DOHH2 (cell line): ENCODE measurements at regions not wholly inside any gene's neighbourhood (a gene's known extent, or its start where the extent isn't known, plus 50 kb on each side); places are given as distances from the start of the nearest gene placed in this dataset.

ENCODE experiments used
- EZH2phosphoT487 ChIP-seq: fragments of 200-600 bp; sonication (generic); IDR thresholded peaks from 2 replicates; pipeline ENCODE4 v1.6.1; 2017; ENCODE audit warnings: borderline replicate concordance, mild to moderate bottlenecking, antibody characterized with exemption, low read length, moderate library complexity, mixed read lengths
- TF ChIP-seq, protein P1 (sequence below): fragments of 200-600 bp; sonication (generic); IDR thresholded peaks from one replicate; pipeline ENCODE4 v1.5.1; 2014; ENCODE audit warnings: antibody characterized with exemption, mild to moderate bottlenecking, low read depth, low read length; ENCODE audit not compliant: poor library complexity, severe bottlenecking

DNA sequence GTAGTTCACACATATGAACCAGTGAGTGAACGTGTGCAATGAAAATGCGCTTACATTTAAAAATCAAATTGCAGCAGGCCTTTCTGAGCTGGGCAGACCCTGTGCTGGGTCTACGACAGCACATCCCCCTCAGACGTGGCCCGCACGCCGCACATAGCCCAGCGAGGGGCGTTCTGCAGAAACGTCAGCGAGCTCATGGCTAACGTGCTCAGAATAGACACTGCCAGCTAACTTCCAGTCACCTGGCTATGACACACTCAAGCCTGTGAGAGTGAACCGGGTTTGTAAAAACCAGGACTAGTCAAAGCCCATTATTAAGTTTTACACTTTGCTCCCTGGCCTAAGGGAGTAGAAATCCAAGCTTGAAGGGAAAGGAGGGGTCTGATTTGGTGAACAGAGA is 108.1 kb upstream of the INSIG1 start:
- TF ChIP-seq, protein P1, sequence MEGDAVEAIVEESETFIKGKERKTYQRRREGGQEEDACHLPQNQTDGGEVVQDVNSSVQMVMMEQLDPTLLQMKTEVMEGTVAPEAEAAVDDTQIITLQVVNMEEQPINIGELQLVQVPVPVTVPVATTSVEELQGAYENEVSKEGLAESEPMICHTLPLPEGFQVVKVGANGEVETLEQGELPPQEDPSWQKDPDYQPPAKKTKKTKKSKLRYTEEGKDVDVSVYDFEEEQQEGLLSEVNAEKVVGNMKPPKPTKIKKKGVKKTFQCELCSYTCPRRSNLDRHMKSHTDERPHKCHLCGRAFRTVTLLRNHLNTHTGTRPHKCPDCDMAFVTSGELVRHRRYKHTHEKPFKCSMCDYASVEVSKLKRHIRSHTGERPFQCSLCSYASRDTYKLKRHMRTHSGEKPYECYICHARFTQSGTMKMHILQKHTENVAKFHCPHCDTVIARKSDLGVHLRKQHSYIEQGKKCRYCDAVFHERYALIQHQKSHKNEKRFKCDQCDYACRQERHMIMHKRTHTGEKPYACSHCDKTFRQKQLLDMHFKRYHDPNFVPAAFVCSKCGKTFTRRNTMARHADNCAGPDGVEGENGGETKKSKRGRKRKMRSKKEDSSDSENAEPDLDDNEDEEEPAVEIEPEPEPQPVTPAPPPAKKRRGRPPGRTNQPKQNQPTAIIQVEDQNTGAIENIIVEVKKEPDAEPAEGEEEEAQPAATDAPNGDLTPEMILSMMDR, result no peak
- TF ChIP-seq EZH2phosphoT487, result no peak
